ENCODE measurements at regions not wholly inside any gene's neighbourhood (a gene's known extent, or its start where the extent isn't known, plus 50 kb on each side); places are given as distances from the start of the nearest gene placed in this dataset.

DNA sequence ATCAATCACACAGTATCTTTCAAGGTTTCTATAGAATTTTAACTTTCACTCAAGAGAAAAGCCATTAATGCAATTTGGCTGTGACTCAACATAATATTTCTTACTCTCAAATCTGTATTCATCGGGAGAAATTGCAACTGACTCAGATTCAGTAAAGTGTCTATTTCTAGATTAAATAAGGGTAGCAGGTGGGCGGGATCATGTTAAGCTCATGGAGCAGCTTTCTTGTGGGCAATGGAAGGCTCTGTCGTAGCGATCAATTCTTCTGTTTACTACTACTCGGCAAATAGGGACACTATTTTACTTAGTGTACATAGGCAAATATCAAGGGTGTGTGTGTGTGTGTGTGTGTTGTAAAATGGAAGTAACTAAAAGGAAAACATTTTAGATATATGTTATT, 423.6 kb upstream of the NEGR1 start:
- H3K4me1 ChIP-seq, result no peaks in the 10 kb centered on the region
- no peaks in the 10 kb centered on the region for H3K36me3 Mint-ChIP-seq (ENCODE audit: insufficient read depth, unreplicated experiment)
- H3K27me3 Mint-ChIP-seq (ENCODE audit: insufficient read depth, unreplicated experiment), result no peaks in the 10 kb centered on the region
- no peak overlapping the region for H3K4me3 Mint-ChIP-seq (ENCODE audit: unreplicated experiment)
- DNase-seq, result no peak
- ChIA-PET POLR2A (no interaction called here), CTCF (no interaction called here)
- H3K36me3 ChIP-seq (ENCODE audit: control insufficient read depth, insufficient read depth, low read length), result no peaks in the 10 kb centered on the region
- no peaks in the 10 kb centered on the region for H3K9me3 ChIP-seq
- no peak overlapping the region for H3K4me3 ChIP-seq (ENCODE audit: low read depth, low read length)
- H3K4me1 Mint-ChIP-seq (ENCODE audit: low read depth, unreplicated experiment), result no peaks in the 10 kb centered on the region
- no peaks in the 10 kb centered on the region for H3K27me3 ChIP-seq (replicated peaks; ENCODE audit: control insufficient read depth, insufficient read depth, low read length)
- intact Hi-C loops (cut with micrococcal nuclease; ENCODE audit: unreplicated experiment), result no loop called here
- H3K9me3 Mint-ChIP-seq (ENCODE audit: unreplicated experiment), result no peaks in the 10 kb centered on the region
- TF ChIP-seq, protein P1, sequence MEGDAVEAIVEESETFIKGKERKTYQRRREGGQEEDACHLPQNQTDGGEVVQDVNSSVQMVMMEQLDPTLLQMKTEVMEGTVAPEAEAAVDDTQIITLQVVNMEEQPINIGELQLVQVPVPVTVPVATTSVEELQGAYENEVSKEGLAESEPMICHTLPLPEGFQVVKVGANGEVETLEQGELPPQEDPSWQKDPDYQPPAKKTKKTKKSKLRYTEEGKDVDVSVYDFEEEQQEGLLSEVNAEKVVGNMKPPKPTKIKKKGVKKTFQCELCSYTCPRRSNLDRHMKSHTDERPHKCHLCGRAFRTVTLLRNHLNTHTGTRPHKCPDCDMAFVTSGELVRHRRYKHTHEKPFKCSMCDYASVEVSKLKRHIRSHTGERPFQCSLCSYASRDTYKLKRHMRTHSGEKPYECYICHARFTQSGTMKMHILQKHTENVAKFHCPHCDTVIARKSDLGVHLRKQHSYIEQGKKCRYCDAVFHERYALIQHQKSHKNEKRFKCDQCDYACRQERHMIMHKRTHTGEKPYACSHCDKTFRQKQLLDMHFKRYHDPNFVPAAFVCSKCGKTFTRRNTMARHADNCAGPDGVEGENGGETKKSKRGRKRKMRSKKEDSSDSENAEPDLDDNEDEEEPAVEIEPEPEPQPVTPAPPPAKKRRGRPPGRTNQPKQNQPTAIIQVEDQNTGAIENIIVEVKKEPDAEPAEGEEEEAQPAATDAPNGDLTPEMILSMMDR (IDR thresholded peaks at IDR 0.05; ENCODE audit: insufficient read depth in 1 of 2, low read depth in 1 of 2, low read length in 1 of 2, severe bottlenecking in 1 of 2, unreplicated experiment in 1 of 2), result no peak
- no TSS peak for BruUV-seq (replicated peaks)
- H3K27ac Mint-ChIP-seq (ENCODE audit: unreplicated experiment), result no peak overlapping the region

DNA sequence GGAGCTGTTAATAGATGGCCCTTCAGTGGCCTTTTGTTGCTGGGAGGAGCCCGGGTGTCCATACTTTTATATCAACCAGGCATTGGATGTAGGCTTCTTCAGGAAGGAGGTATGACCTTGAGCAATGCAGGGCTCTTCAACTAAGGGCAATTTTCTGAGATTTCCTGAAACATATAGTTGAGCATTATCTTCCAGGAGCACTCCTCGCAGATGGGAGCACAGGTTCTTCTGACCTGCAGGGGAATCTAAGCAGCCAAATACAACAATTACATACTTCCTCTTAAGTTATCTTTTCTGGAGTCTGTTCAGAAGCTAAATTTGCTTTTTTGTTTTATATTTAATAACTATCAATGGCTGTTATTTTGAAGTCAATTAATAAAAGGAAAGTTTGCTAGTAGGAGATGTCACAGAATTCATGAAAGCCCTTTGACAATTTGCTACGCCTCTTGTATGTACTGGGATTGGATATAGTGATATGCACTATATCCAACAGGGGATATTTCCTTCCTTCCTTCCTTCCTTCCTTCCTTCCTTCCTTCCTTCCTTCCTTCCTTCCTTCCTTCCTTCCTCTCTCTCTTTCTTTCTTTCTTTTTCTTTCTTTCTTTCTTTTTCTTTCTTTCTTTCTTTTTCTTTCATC, 422.6 kb upstream of the NEGR1 start:
- no peak overlapping the region for H3K27ac Mint-ChIP-seq (ENCODE audit: unreplicated experiment)
- Histone ChIP-seq H3K36me3 (ENCODE audit: control insufficient read depth, insufficient read depth, low read length) (no peaks in the 10 kb centered on the region), H3K4me1 (no peaks in the 10 kb centered on the region), H3K9me3 (no peaks in the 10 kb centered on the region), H3K27me3 (replicated peaks; ENCODE audit: control insufficient read depth, insufficient read depth, low read length) (no peaks in the 10 kb centered on the region), H3K4me3 (ENCODE audit: low read depth, low read length) (no peak overlapping the region)
- no peak for DNase-seq
- no peak overlapping the region for H3K4me3 Mint-ChIP-seq (ENCODE audit: unreplicated experiment)
- POLR2A ChIA-PET, result no interaction called here
- no peaks in the 10 kb centered on the region for H3K9me3 Mint-ChIP-seq (ENCODE audit: unreplicated experiment)
- no peaks in the 10 kb centered on the region for H3K27me3 Mint-ChIP-seq (ENCODE audit: insufficient read depth, unreplicated experiment)
- H3K4me1 Mint-ChIP-seq (ENCODE audit: low read depth, unreplicated experiment), result no peaks in the 10 kb centered on the region
- BruUV-seq (replicated peaks), result no TSS peak
- no peaks in the 10 kb centered on the region for H3K36me3 Mint-ChIP-seq (ENCODE audit: insufficient read depth, unreplicated experiment)
- intact Hi-C loops (cut with micrococcal nuclease; ENCODE audit: unreplicated experiment), result no loop called here
- CTCF ChIA-PET, result no interaction called here
- TF ChIP-seq, protein P1 (IDR thresholded peaks at IDR 0.05; ENCODE audit: insufficient read depth in 1 of 2, low read depth in 1 of 2, low read length in 1 of 2, severe bottlenecking in 1 of 2, unreplicated experiment in 1 of 2), result no peak

DNA sequence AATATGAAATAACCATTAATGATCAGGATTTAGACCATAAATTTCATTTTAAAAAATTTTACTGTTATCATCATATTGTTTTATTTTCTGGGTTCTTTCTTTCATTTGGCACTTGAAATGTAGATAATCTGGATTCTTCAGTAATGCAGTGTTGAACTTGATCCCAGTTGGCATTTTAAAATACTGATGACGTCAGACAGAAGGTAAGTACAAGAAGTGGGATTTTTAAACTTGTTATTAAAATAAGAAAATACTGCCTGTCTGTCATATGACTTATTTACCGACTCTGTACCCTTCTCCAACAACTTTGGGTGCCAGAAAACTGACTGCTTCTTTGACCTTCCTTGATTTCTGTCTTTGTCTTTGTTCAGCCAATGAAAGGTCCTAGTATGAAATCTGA, 415.1 kb upstream of the NEGR1 start:
- DNase-seq, result no peak
- Mint-ChIP-seq H3K4me3 (ENCODE audit: unreplicated experiment) (no peak overlapping the region), H3K27ac (ENCODE audit: unreplicated experiment) (no peak overlapping the region), H3K4me1 (ENCODE audit: low read depth, unreplicated experiment) (no peaks in the 10 kb centered on the region), H3K27me3 (ENCODE audit: insufficient read depth, unreplicated experiment) (no peaks in the 10 kb centered on the region), H3K9me3 (ENCODE audit: unreplicated experiment) (no peaks in the 10 kb centered on the region), H3K36me3 (ENCODE audit: insufficient read depth, unreplicated experiment) (no peaks in the 10 kb centered on the region)
- ChIA-PET POLR2A (no interaction called here), CTCF (no interaction called here)
- H3K4me1 ChIP-seq, result no peaks in the 10 kb centered on the region
- H3K27me3 ChIP-seq (replicated peaks; ENCODE audit: control insufficient read depth, insufficient read depth, low read length), result no peaks in the 10 kb centered on the region
- TF ChIP-seq, protein P1 (IDR thresholded peaks at IDR 0.05; ENCODE audit: insufficient read depth in 1 of 2, low read depth in 1 of 2, low read length in 1 of 2, severe bottlenecking in 1 of 2, unreplicated experiment in 1 of 2), result no peak
- no peaks in the 10 kb centered on the region for H3K36me3 ChIP-seq (ENCODE audit: control insufficient read depth, insufficient read depth, low read length)
- intact Hi-C loops (cut with micrococcal nuclease; ENCODE audit: unreplicated experiment), result no loop called here
- no TSS peak for BruUV-seq (replicated peaks)
- no peak overlapping the region for H3K4me3 ChIP-seq (ENCODE audit: low read depth, low read length)
- H3K9me3 ChIP-seq, result no peaks in the 10 kb centered on the region
